Eye (tissue), 1 donor: ENCODE measurements at regions not wholly inside any gene's neighbourhood (a gene's known extent, or its start where the extent isn't known, plus 50 kb on each side); places are given as distances from the start of the nearest gene placed in this dataset.

Experiments
- DNase-seq: peaks from one replicate; pipeline ENCODE4 v3.0.0-alpha.2; 2015

DNA sequence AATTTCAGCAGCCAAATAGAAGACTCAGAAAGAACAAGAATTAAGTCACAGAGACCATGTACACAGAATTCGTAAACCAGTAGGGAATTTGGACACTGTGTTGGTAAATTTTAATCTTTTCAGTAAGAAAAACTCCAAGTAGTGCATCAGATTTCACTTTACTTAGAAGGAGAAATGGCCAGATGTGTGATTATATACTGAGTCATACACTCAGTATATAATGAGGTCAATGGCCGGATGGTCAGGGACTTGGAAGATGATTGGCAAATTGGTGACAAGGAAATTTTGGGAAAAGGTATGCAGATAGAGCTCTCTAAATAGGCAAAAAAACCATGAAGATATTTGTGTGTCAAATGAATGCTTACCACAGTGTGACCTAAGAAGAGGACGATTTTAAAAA is 399.8 kb upstream of the LRRC7 start:
- DNase-seq = no peak

DNA sequence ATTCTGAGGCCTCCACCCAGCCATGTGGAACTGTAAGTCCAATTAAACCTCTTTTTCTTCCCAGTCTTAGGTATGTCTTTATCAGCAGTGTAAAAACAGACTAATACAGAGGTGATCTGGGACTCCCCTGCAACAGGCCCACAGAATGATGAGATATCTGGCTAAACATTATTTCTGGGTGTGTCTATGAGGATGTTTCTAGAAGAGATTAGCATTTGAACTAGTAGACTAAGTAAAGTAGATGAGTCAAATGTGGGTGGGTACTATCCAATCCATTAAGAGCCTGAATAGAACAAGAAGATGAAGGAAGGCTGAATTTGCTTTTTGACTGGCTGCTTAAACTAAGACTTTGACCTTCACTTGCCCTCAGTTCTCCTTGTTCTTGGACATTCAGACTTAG is 396.5 kb upstream of the LRRC7 start:
- no peak for DNase-seq

DNA sequence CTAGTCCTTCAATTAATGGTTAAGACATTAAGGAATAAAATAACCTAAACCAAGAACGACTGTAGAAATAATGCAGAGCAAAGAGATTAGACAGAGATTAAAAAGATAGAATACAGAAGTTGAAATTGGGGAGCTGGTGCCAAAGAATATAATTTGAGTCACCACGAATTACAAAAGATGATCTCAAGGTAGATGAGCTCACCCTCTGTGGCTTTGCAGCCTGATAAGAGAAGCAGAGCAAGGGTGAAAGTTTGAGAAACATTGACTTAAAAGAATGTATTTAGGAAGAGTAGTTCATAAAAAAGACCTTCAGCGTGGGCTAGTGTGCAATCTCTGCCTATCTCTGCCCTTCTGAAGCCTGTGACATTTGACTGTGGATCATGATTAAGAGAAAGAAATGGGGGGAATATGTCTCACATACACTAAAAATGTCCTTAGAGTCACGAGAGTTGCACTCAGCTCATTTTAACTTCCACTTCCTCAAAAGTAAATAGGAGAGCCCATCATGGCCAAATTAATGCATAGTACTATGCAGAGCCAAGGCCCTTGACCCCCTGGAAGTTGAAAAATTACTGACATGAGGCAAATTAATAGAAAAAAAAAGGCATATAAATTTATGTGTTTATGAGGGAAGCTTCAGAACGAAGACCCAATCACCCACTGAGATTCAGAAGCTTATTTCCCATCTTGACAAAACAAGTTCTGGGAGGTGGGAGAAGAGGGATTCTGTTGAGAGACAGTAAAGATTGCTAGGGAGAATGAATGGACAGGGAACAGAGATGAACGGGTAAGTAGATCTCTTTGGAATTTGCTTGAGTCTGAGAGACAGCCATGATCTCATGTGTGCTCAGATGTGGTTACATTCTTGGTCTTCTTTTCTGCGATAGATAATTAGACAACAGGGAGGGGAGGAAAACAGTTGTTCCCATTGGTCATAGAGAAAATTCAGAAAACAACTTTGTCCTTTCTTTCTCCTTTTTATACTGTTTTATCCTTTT is 395.4 kb upstream of the LRRC7 start:
- no peak for DNase-seq

DNA sequence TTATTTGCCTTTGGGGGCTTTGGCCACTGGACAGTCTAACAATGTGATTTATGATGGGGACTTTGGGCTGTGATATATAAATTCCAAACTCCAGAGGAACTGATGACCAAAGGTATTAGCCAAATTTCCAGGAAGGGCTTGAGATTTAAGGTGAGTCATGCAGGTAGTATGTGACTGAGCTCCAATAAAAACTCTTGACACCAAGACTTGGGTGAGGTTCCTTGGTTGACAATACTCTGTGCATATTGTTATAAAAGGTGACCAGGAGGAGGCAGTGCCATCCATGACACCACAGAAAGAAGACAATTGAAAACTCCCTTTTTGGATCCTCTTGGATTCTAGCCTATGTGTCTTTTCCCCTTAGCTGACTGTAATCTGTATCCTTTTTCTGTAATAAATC is 392.7 kb upstream of the LRRC7 start:
- DNase-seq = no peak

DNA sequence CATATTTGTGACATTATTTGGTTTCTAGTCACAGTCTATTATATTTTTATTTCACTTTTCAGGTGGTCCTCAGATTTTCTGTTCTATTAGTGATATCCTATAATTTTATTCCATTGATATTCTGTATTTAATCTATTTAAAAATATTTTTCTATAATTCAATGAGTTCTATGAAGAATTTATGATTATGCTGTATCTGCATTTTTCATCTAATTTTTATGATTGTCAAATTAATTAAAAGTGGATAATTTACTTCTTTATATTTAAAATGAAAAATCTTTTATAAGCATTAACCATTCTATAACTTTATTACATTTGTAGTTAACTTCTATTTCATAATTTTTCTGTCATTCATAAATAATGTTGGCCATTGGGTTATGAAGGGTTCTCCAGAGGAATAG is 387.4 kb upstream of the LRRC7 start:
- DNase-seq = no peak

DNA sequence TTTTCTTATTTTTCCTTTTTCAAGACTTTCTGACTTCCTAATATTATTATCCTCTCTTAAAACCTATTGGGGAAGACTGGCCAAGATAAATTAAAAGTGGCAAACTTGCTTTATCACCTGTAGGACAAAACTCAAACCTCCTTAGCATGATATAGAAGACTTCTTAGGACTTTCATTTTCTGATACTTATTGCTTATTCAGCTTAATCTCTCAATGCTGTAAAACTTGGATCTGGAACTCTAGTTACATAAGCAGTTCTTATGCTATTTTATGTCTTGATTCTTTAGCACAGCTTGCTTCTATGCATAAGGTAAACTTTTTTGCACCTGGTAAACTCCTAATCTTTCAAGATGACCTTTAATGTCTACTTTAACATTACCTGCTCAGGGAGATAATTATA is 382.3 kb upstream of the LRRC7 start:
- DNase-seq = no peak

DNA sequence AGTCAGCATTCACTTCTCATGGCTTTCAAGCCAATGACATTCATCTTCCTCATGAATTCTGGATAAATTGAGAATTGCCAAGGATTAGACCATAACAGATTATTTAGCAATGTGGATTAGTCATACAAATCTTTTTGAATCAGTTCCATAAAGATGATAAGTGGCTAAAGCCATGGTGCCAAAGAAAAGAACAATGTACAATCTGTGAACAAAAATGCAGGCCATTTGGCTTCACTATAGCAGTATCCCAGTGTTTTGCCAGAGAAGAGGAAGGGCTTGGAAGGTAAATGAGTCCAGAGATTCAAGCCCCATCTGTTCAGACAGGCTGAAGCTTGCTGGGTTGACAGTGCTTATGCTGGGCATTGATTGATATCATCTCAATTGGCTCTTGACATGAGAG is 376.4 kb upstream of the LRRC7 start:
- DNase-seq = peak; percentile 3

DNA sequence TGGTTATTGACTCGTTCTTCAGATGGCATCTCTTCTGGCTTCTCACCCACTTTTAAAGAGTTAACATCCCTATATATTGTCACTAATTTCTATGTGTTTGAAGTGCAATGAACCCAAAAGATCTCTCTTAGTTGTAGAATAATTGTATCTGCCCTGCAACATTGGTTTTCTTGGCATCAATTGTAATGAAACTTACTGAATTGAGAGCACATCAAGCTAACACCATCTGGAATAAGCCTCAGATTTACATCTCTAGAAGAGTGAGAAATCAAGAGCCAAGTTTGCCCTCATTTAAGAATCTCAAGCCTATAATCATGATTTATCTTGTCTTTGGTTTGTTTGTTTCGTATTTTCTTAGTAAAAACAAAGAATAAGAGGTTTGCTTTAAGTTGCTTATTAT is 372.6 kb upstream of the LRRC7 start:
- DNase-seq = no peak

DNA sequence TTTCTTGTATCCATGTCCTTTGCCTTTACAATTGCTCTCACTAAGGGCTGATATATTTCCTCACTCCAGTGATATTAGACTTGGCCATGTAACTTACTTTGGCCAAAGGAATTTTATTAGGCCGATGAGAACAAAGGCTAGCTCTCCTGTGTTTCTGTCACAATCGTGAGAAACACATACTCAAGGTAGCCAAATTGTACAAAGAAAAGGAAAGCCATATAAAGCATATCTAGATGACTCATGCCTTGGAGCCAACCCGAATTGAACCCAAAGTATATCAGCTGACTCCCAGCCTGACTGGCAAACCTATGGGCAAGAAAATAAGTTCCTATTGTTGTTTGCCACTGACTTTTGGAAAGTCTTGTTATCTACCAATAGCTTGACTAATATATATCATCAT is 371.7 kb upstream of the LRRC7 start:
- DNase-seq = no peak

DNA sequence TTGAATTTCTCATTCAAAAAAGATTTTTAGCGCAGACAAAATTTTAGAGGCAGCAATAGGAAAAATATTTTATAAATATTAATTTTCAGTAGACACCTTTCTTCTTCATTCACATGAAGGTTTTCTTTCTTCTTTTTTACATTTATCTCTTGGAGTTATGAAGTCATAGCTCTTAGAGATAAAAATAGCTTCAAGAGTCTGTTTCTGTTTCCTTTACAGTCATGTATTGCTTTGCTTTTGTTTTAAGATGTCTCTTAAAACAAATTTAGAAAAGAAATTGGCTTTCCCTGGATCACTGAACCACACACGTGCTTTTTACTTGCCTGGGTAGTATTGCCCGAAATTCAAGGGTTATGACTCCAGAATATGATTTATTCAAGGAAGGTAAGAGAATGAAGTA is 369.9 kb upstream of the LRRC7 start:
- DNase-seq = no peak

DNA sequence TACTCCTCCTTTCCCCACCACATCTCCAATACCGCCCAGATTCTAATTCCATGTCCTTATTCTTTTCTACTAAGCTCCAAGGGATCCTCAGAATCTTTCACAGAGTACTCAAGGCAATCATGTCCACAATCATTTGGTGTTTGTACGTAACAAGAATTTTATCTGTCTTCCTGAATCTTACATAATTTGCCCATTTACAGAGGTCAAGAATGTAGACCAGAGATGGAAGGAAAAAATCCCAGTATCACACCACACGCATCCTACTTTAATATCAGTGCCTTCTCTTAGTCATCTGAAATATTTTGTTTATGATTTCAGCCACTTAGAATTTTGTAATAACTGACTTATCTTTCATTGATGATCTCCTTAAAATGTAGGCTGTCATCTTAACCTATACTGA is 366.0 kb upstream of the LRRC7 start:
- no peak for DNase-seq

DNA sequence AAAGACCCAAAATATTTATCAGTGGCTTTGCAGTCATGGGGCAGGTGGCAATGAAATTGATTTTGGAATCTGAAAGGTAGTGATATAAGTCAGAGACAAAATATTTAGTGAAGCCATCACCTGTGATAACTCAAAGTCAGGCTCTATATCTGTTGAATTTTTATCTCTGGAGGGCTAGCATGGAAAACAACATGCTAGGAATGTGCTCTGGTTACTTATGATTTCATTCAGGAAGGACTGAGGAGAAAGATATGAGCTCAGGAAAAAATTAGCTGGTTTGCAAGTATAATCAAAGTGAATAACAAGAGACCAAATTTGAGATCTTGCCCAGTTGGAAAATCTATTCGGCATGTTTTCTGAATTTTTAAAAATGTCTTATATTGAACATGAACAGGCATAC is 364.6 kb upstream of the LRRC7 start:
- DNase-seq = no peak

DNA sequence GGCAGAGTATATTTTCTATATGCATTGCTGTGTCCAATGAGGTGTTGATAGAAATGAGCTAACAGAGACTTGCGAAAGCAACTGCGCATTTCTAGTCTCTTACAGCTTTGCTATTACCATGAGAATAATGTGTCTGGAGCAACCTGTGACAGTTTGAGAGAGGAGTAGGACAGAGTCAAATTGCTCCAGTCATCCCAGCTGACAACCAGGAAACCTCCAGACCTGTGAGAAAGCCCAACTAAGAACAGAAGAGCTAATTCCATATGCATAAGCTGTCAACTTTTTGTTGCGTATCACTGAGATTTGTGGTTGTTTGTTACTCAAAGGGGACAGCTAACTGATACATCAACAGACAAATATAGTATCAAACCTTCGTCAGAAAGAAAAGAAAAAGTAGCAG is 354.1 kb upstream of the LRRC7 start:
- DNase-seq = no peak

DNA sequence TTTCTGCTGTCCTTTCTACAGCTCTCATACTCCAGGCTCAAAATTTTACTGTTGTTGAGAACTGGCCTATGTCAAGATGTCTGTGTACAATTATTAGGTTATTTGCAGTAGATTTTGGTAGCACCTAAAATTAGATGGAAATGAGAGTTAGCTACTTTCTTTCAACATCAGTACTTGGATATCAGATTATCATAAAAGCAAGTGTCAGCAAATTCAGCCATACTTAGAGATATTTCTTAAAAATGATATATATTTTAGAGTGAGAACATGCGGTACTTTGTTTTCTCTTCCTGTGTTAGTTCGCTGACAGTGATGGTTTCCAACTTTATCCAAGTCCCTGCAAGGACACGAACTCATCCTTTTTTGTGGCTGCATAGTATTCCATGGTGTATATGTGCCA is 351.8 kb upstream of the LRRC7 start:
- DNase-seq = no peak

DNA sequence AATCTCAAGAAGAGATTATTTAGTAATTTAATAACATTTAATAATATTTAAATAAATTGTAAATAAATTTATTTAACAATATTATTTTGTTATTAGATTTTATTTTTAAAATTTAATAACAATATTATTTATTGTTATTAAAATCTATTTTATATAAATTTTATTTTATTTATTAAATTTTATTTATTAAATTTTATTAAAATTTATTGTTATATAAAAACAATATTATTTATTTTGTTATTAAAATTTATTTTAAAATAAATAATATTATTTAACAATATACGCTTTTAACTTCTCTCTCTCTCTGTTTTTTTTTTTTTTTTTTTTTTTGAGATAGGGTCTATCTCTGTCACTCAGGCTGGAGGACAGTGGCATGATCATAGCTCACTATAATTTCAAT is 347.1 kb upstream of the LRRC7 start:
- DNase-seq = no peak

DNA sequence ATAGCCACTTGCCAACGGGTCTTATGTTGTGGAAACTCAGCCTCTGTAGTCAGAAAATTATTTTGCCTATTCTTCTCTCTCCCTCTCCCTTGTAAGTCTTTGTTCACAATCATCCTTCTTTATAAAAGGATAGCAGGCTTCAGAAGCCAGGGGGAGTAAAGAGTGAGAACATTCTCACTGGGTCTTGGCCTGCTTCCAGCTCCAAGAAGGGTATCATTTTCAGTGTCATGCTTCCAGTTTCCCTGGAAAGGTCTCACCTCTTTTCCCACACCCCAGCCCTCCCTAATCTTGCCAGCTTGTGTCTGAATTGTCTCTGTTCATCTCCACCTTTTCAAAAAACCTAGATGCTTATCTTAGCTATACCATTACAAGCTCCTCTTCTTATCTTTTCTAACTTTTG is 346.2 kb upstream of the LRRC7 start:
- DNase-seq = no peak

DNA sequence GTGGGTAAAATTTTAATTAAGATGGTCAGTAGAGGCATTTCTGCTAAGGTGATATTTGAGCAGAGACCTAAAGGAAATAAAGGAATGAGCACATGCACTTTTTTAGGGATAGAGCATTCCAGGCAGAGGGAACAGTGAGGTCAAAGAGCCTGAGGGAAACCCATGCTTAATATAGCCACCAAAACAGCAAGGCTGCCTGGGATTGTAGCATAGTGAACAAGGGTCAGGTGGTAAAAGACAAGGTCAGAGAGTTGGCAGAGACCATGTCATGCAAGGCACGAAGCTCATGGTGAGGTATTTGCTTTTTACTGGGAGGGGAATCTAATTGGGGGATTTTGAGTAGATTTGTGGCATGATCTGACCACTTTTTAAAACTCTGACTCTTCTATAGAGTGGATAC is 344.6 kb upstream of the LRRC7 start:
- no peak for DNase-seq

DNA sequence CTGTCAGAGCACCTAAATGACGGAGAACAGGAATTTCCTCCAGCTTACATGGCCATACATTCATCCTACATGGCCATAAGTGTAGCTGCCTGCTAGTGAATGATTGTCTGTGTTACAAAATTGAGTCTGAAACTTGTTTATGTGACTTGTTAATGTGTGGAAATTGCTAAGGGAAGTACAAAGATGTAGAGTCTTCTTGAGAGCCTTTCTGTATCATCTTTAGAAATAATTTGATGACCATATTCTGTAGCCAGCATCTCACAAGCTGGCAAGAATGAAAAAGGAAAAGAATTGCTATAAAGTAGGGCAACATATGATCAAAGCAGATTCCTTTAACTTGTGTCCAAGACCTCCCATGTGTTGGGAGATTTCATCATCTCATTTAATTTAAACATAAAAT is 339.2 kb upstream of the LRRC7 start:
- DNase-seq = no peak

DNA sequence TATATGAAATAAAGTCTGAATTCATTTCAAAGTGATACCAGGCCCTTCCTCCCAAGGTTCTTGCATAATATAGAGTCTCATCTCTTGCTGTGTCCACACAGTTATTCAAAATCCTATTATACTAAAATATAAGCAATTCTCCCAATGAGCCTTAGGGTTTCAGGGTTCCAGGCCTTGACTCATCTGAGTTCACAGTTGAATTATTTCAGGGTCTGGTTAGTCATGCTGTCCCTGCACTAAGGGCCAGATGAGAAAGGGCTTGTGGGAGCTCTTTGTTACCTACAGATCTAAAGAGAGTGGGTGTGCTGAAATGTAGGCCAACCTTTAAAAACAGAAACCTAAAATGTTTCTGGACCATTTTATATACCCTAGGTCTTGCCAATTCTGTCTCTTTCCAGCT is 337.5 kb upstream of the LRRC7 start:
- DNase-seq = no peak

DNA sequence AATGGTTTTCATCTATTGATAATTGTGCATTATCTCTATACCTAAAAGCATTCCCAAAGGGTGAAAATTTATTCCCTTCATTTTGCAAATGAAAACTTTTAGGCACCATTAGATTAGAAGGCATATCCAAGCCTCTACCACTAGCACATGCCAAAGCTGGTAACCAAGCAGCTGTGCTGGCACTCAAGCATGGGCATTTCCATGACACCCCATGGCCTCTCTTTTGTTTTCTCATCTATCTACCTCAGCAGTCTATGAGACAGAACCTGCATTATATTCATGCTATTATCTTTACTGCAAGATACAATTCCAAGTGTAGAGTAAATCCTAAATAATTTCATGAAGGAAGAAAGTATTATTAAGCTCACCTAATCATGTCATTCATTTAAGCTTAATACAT is 334.3 kb upstream of the LRRC7 start:
- DNase-seq = no peak

DNA sequence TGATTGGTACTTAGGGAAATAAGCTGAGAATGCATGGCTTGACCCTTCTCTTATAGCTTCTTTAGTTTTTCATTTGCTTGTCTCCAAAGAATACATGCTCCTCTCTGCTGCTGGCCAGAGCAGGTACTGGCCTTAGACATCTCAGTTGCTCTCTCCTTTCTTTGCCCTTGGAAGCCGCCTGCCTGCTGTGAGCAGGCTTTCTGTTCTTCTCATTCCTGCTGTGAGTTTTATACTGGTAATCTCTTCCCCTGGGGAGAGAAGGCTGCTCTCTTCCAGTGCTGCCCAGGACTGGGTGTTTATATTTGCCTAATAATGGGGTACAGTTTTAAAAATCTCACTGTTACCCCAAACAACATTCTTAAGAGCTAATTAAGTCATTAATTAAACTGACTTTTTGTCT is 323.5 kb upstream of the LRRC7 start:
- DNase-seq = no peak

DNA sequence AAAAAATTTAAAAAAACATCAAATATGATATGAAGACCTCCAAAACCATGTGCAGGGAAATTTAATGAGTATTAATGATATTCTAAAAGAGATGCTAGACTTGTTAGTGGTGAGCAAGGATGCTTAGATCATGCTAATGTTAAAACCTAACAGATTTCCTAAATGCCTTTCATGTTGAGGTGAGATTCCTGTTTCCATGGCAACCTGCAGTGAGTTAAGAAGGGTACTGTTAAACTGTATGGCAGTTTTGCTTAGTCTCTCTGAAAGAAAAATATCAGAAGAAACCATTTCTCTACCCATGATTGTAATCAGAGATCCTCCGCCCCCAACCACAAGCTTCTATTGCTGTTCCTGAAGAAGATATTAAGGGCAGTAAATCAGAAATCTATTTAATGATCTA is 321.6 kb upstream of the LRRC7 start:
- peak; percentile 26 for DNase-seq

DNA sequence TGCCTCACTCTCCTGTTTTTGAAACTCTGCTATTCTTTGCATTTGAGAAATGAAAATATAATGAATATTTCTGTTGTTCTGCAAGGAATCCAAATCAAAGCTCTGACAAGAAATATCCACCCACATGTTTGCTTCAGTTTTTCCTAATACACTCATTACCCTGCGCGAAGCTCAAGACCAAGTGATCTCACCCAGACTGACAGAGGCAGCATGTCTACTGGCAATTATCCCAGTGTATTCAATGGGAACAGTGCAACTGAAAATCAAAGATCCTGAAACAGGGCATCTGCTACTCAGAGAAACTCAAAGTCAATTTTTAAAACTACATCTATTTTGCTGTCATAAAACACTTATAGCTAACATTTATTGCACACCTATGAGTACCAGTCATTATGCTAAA is 321.0 kb upstream of the LRRC7 start:
- DNase-seq = peak; percentile 35

DNA sequence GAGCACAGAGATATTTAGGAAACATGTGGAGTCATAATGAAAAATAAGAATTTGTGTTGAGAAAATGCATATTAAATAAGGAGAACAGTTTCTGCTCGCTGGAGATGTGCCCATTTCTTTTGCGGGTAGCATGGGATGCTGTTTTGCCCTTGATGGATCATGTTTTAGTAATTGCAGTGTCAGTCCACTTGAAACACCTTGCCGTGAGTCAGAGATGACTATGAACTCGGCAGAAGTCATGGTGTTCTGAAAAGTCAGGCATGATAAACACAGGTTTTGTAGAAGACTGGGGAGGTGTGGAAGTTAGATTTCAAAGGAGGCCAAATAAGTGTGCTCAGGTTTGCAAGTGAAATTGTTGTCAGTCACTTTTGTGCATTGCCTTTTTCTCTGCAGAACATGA is 315.0 kb upstream of the LRRC7 start:
- no peak for DNase-seq

DNA sequence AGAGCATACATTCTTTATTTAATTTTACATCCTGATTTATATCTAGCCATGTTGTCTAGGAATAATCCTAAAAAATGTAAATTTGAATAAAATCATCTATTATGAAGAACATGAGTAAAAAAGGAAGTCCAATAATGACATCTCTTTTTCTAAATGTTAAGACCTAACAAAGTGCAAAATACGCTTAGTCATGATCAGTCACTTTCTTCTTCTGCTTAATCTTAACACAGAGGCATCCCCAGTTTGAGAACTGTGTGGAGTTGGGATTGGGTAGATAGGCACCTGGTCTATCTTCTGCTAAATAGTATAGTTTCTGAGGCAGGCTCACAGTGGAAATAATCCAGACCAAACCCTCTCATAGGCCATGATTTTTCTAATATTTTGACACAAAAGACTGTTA is 311.7 kb upstream of the LRRC7 start:
- no peak for DNase-seq
